ENCODE measurements at regions not wholly inside any gene's neighbourhood (a gene's known extent, or its start where the extent isn't known, plus 50 kb on each side); places are given as distances from the start of the nearest gene placed in this dataset.
A peak's percentile ranks its signal among the peaks of the same experiment; 100 is the strongest.

- ChIA-PET POLR2A (interaction anchor here (0.6 to 0.7 kb wide), 3 partner anchors 28 to 209 kb away, joined by 3 to 6 read pairs (median 3); no protein-coding TSS in a partner anchor), CTCF (ENCODE audit: unreplicated experiment) (no interaction called here)
- intact Hi-C loops (cut with micrococcal nuclease; ENCODE audit: unreplicated experiment), result no loop called here
- Histone ChIP-seq H3K4me2 (ENCODE audit: low read length) (peak overlapping the region; percentile 30; the same call in 1 of the 2 replicates), H3K4me3 (ENCODE audit: low read depth, low read length, poor library complexity, severe bottlenecking) (no peak overlapping the region), H3K4me1 (ENCODE audit: insufficient read depth, low read length, poor library complexity, severe bottlenecking) (peaks cover 22% of the 10 kb centered on the region), H3K9me3 (ENCODE audit: low read length) (no peaks in the 10 kb centered on the region), H3K36me3 (ENCODE audit: insufficient read depth, low read length) (no peaks in the 10 kb centered on the region), H2AFZ (ENCODE audit: low read length) (peak overlapping the region; percentile 78), H3K27ac (ENCODE audit: low read depth, low read length, poor library complexity, severe bottlenecking) (no peak overlapping the region), H3K9me2 (ENCODE audit: insufficient read depth, low read length) (no peaks in the 10 kb centered on the region), H4K20me1 (ENCODE audit: insufficient read depth, low read length) (no peaks in the 10 kb centered on the region), H3K79me2 (ENCODE audit: insufficient read depth, low read depth, low read length) (no peaks in the 10 kb centered on the region)
- no TSS peak for BruUV-seq (replicated peaks)
- DNase-seq (ENCODE audit: low spot score), result no peak
- no peak for TF ChIP-seq CTCF (conservative IDR thresholded peaks at IDR 0.05; ENCODE audit: low read length)
- TF ChIP-seq EZH2phosphoT487 (IDR thresholded peaks at IDR 0.05; ENCODE audit: borderline replicate concordance, low read depth, low read length), result no peak
Observed at GRCh38 chr3:182138393-182138792, 426.7 kb downstream of the SOX2 start.

- CTCF ChIA-PET (ENCODE audit: unreplicated experiment), result no interaction called here
- BruUV-seq (replicated peaks), result no TSS peak
Observed at GRCh38 chr3:182139627-182140357, 428.1 kb downstream of the SOX2 start.

More at GRCh38 chr3:182139627-182140357, 428.1 kb downstream of the SOX2 start:
- Histone ChIP-seq H2AFZ (ENCODE audit: low read length) (peak overlapping the region; percentile 31; the same call in 1 of the 2 replicates), H3K79me2 (ENCODE audit: insufficient read depth, low read depth, low read length) (no peaks in the 10 kb centered on the region), H4K20me1 (ENCODE audit: insufficient read depth, low read length) (no peaks in the 10 kb centered on the region), H3K27ac (ENCODE audit: low read depth, low read length, poor library complexity, severe bottlenecking) (no peak overlapping the region), H3K9me3 (ENCODE audit: low read length) (no peaks in the 10 kb centered on the region), H3K4me1 (ENCODE audit: insufficient read depth, low read length, poor library complexity, severe bottlenecking) (peaks cover 26% of the 10 kb centered on the region), H3K36me3 (ENCODE audit: insufficient read depth, low read length) (no peaks in the 10 kb centered on the region), H3K4me3 (ENCODE audit: low read depth, low read length, poor library complexity, severe bottlenecking) (no peak overlapping the region), H3K9me2 (ENCODE audit: insufficient read depth, low read length) (no peaks in the 10 kb centered on the region), H3K4me2 (ENCODE audit: low read length) (no peak overlapping the region)
- intact Hi-C loops (cut with micrococcal nuclease; ENCODE audit: unreplicated experiment), result no loop called here
- POLR2A ChIA-PET, result no interaction called here
- no peak for DNase-seq (ENCODE audit: low spot score)
- TF ChIP-seq EZH2phosphoT487 (IDR thresholded peaks at IDR 0.05; ENCODE audit: borderline replicate concordance, low read depth, low read length) (no peak), CTCF (conservative IDR thresholded peaks at IDR 0.05; ENCODE audit: low read length) (peak; percentile 68)
